ENCODE measurements at regions not wholly inside any gene's neighbourhood (a gene's known extent, or its start where the extent isn't known, plus 50 kb on each side); places are given as distances from the start of the nearest gene placed in this dataset.

DNA sequence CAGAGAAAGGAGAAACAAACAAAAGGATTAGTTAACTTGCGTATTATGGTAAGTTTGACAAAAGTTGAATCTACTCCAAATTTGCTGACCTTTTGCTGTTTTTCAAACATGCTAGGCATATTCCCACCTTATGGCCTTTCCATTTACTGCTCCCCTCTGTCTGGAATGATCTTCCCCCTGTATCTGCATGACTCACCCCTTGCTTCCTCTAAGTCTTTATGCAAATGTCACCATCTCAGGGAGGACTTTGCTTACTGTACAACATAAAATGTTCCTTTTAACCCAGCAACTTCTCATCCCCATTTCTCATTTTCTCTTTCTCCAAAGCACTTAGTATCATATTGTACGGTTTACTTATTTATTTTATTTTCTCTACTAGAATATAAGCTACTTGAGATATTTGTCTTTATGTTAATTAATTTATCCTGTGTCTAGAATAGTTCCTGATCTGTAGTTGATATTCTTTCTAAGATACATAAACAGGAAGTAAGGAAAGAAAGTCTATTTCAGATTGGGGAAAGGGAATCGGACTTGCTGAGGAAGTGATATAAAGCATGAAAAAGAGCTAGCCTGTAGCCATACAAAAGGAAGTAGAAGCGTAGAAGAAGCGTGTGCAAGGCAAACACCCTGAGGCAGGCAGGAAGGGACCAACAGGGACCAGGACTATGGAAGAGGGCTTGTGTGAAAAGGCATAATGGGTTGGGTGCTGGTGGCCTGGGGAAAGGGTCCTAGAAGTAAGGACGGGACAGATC is 144.9 kb upstream of the ERBB4 start:
- no peaks in the 10 kb centered on the region for H3K36me3 ChIP-seq (ENCODE audit: low read depth)
- DNase-seq (ENCODE audit: low spot score), result no peak
- no peak for ATAC-seq (ENCODE audit: low read depth)
- H3K4me1 ChIP-seq (ENCODE audit: insufficient read depth, poor library complexity, severe bottlenecking), result no peaks in the 10 kb centered on the region
- TF ChIP-seq, protein P1, sequence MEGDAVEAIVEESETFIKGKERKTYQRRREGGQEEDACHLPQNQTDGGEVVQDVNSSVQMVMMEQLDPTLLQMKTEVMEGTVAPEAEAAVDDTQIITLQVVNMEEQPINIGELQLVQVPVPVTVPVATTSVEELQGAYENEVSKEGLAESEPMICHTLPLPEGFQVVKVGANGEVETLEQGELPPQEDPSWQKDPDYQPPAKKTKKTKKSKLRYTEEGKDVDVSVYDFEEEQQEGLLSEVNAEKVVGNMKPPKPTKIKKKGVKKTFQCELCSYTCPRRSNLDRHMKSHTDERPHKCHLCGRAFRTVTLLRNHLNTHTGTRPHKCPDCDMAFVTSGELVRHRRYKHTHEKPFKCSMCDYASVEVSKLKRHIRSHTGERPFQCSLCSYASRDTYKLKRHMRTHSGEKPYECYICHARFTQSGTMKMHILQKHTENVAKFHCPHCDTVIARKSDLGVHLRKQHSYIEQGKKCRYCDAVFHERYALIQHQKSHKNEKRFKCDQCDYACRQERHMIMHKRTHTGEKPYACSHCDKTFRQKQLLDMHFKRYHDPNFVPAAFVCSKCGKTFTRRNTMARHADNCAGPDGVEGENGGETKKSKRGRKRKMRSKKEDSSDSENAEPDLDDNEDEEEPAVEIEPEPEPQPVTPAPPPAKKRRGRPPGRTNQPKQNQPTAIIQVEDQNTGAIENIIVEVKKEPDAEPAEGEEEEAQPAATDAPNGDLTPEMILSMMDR (IDR thresholded peaks at IDR 0.05; ENCODE audit: poor library complexity, severe bottlenecking), result no peak
- H3K27me3 ChIP-seq (ENCODE audit: insufficient read depth, poor library complexity, severe bottlenecking), result no peaks in the 10 kb centered on the region
- no peak overlapping the region for H3K4me3 ChIP-seq (ENCODE audit: severe bottlenecking)
- no peak overlapping the region for H3K27ac ChIP-seq (ENCODE audit: poor library complexity, severe bottlenecking)
- H3K9me3 ChIP-seq (ENCODE audit: severe bottlenecking), result no peaks in the 10 kb centered on the region

DNA sequence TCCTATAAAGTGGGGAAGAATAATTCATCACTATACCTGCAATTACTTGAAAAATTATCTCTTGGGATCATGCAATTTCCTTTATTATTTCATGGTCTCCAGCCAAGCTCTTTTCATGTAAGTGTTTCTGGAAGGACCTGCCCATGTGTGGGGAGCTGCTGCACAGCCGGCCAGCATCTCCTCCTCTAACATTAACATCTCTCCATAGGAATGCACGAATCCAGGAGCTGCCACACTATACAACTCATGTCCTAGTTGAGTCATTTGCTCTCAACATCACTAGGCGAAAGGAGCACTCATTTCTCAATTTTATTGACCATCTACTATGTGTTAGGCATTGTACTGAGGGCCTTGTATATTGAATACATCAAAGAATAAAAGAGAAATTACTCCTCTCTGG is 144.3 kb upstream of the ERBB4 start:
- Histone ChIP-seq H3K27me3 (ENCODE audit: insufficient read depth, poor library complexity, severe bottlenecking) (no peaks in the 10 kb centered on the region), H3K36me3 (ENCODE audit: low read depth) (no peaks in the 10 kb centered on the region), H3K9me3 (ENCODE audit: severe bottlenecking) (no peaks in the 10 kb centered on the region), H3K27ac (ENCODE audit: poor library complexity, severe bottlenecking) (no peak overlapping the region), H3K4me1 (ENCODE audit: insufficient read depth, poor library complexity, severe bottlenecking) (no peaks in the 10 kb centered on the region), H3K4me3 (ENCODE audit: severe bottlenecking) (no peak overlapping the region)
- no peak for ATAC-seq (ENCODE audit: low read depth)
- DNase-seq (ENCODE audit: low spot score), result no peak
- TF ChIP-seq, protein P1 (IDR thresholded peaks at IDR 0.05; ENCODE audit: poor library complexity, severe bottlenecking), result no peak

- Histone ChIP-seq H3K27me3 (ENCODE audit: insufficient read depth, poor library complexity, severe bottlenecking) (no peaks in the 10 kb centered on the region), H3K4me1 (ENCODE audit: insufficient read depth, poor library complexity, severe bottlenecking) (no peaks in the 10 kb centered on the region), H3K36me3 (ENCODE audit: low read depth) (no peaks in the 10 kb centered on the region), H3K9me3 (ENCODE audit: severe bottlenecking) (no peaks in the 10 kb centered on the region), H3K27ac (ENCODE audit: poor library complexity, severe bottlenecking) (no peak overlapping the region), H3K4me3 (ENCODE audit: severe bottlenecking) (no peak overlapping the region)
- no peak for ATAC-seq (ENCODE audit: low read depth)
- DNase-seq (ENCODE audit: low spot score), result no peak
- TF ChIP-seq, protein P1 (IDR thresholded peaks at IDR 0.05; ENCODE audit: poor library complexity, severe bottlenecking), result no peak
Observed at GRCh38 chr2:212677466-212677865, 138.9 kb upstream of the ERBB4 start.

- TF ChIP-seq, protein P1 (IDR thresholded peaks at IDR 0.05; ENCODE audit: poor library complexity, severe bottlenecking), result no peak
- Histone ChIP-seq H3K27me3 (ENCODE audit: insufficient read depth, poor library complexity, severe bottlenecking) (no peaks in the 10 kb centered on the region), H3K36me3 (ENCODE audit: low read depth) (no peaks in the 10 kb centered on the region), H3K9me3 (ENCODE audit: severe bottlenecking) (no peaks in the 10 kb centered on the region), H3K4me1 (ENCODE audit: insufficient read depth, poor library complexity, severe bottlenecking) (no peaks in the 10 kb centered on the region), H3K4me3 (ENCODE audit: severe bottlenecking) (no peak overlapping the region), H3K27ac (ENCODE audit: poor library complexity, severe bottlenecking) (no peak overlapping the region)
- DNase-seq (ENCODE audit: low spot score) (no peak), ATAC-seq (ENCODE audit: low read depth) (no peak)
Observed at GRCh38 chr2:212672186-212672585, 133.6 kb upstream of the ERBB4 start.

DNA sequence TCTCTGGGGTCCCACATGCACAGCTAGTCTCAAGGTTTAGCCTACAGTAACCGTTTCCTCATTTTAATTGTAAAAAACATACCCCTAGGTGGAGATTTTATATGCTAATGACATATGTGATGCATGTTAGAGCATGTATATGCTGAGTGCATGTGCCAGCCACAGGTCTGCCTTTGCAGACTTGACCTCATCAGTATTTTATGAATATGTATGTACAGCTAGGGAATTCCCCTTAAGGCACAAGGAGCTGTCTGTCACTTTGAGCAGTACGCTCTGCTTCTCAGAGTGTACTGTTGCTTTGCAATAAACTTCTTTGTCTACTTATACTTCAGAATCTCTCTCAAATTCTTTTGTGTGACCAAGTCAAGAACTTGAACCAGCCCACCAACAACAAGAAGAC is 131.2 kb upstream of the ERBB4 start:
- Histone ChIP-seq H3K27ac (ENCODE audit: poor library complexity, severe bottlenecking) (no peak overlapping the region), H3K27me3 (ENCODE audit: insufficient read depth, poor library complexity, severe bottlenecking) (no peaks in the 10 kb centered on the region), H3K4me1 (ENCODE audit: insufficient read depth, poor library complexity, severe bottlenecking) (no peaks in the 10 kb centered on the region), H3K4me3 (ENCODE audit: severe bottlenecking) (no peak overlapping the region), H3K9me3 (ENCODE audit: severe bottlenecking) (no peaks in the 10 kb centered on the region), H3K36me3 (ENCODE audit: low read depth) (no peaks in the 10 kb centered on the region)
- ATAC-seq (ENCODE audit: low read depth), result no peak
- DNase-seq (ENCODE audit: low spot score), result no peak
- TF ChIP-seq, protein P1 (IDR thresholded peaks at IDR 0.05; ENCODE audit: poor library complexity, severe bottlenecking), result no peak
